GM23248 (cell line): ENCODE measurements at regions not wholly inside any gene's neighbourhood (a gene's known extent, or its start where the extent isn't known, plus 50 kb on each side); places are given as distances from the start of the nearest gene placed in this dataset.
"Not testable (repeated sequence)": the region's sequence is repeated elsewhere in the genome, so short reads cannot be mapped to it uniquely, and the experiment has no call there.

Experiments used
- DNase-seq: peaks from one replicate; pipeline ENCODE4 v3.0.0-alpha.2; 2015
- H2AFZ ChIP-seq: fragments of 200-600 bp; sonication (generic); 2 replicates; pipeline ENCODE4 v1.6.1; 2016; ENCODE audit warnings: antibody characterized with exemption
- H3F3A ChIP-seq: fragments of 200-600 bp; sonication (generic); 2 replicates; pipeline ENCODE4 v1.6.1; 2016; ENCODE audit warnings: mild to moderate bottlenecking, antibody characterized with exemption, mixed run types; ENCODE audit not compliant: insufficient read depth
- H3K27ac ChIP-seq: fragments of 200-600 bp; sonication (generic); 2 replicates; pipeline ENCODE4 v1.5.1; 2016; ENCODE audit warnings: mild to moderate bottlenecking
- H3K27me3 ChIP-seq: fragments of 200-600 bp; sonication (generic); replicated peaks from 2 replicates; pipeline ENCODE4 v1.6.1; 2016; ENCODE audit warnings: mild to moderate bottlenecking; ENCODE audit not compliant: insufficient read depth
- H3K36me3 ChIP-seq: fragments of 200-600 bp; sonication (generic); 2 replicates; pipeline ENCODE4 v1.6.1; 2016; ENCODE audit warnings: low read depth, mild to moderate bottlenecking
- H3K4me1 ChIP-seq: fragments of 200-600 bp; sonication (generic); 2 replicates; pipeline ENCODE4 v1.6.1; 2016; ENCODE audit warnings: mild to moderate bottlenecking; ENCODE audit not compliant: insufficient read depth
- H3K4me2 ChIP-seq: fragments of 200-600 bp; sonication (generic); one replicate; pipeline ENCODE4 v1.6.1; 2016; ENCODE audit warnings: mild to moderate bottlenecking; ENCODE audit not compliant: unreplicated experiment
- H3K4me3 ChIP-seq: fragments of 200-600 bp; sonication (generic); 2 replicates; pipeline ENCODE4 v1.5.1; 2016; ENCODE audit warnings: mild to moderate bottlenecking
- H3K79me2 ChIP-seq: fragments of 200-600 bp; sonication (generic); 2 replicates; pipeline ENCODE4 v1.6.1; 2016; ENCODE audit warnings: mild to moderate bottlenecking; ENCODE audit not compliant: insufficient read depth
- H3K9ac ChIP-seq: fragments of 200-600 bp; sonication (generic); 2 replicates; pipeline ENCODE4 v1.6.1; 2016; ENCODE audit warnings: mild to moderate bottlenecking
- H3K9me2 ChIP-seq: fragments of 200-600 bp; sonication (generic); 2 replicates; pipeline ENCODE4 v1.6.1; 2016; ENCODE audit warnings: mixed run types, mild to moderate bottlenecking, moderate library complexity; ENCODE audit not compliant: insufficient read depth
- H3K9me3 ChIP-seq: fragments of 200-600 bp; sonication (generic); one replicate; pipeline ENCODE4 v1.6.1; 2017; ENCODE audit warnings: low read depth
- H4K20me1 ChIP-seq: fragments of 200-600 bp; sonication (generic); 2 replicates; pipeline ENCODE4 v1.6.0; 2016; ENCODE audit not compliant: insufficient read depth
- WGBS, 2 experiments: methylation state at CpG; one replicate each; pipeline ENCODE4 v1.1.6; 2015 to 2017; ENCODE audit warnings: low lambda C conversion rate in 2 of 2, low coverage in 1 of 2; ENCODE audit errors: missing lambda C conversion rate in 2 of 2; 5-methylcytosine and 5-hydroxymethylcytosine counted together
- in situ Hi-C: fragments of 300-500 bp; cut with MboI; formaldehyde crosslinking; loops from 2 replicates; pipeline ENCODE4 v1.15.0; 2020

GRCh38 chr1:146522345-146522744 lies 293.5 kb upstream of the NOTCH2NLA start:
- H3F3A ChIP-seq, H3K27me3 ChIP-seq, H3K9ac ChIP-seq, DNase-seq, H3K79me2 ChIP-seq, H3K4me1 ChIP-seq, H3K9me3 ChIP-seq, H2AFZ ChIP-seq, H4K20me1 ChIP-seq, H3K36me3 ChIP-seq, H3K9me2 ChIP-seq, H3K4me2 ChIP-seq, in situ Hi-C loops, H3K4me3 ChIP-seq, H3K27ac ChIP-seq: not testable (repeated sequence)
- WGBS, 2 experiments = no CpG with 5 or more reads among the region's 6 CpGs

GRCh38 chr1:146521804-146522203 lies 293.0 kb upstream of the NOTCH2NLA start:
- H3K9ac ChIP-seq, H4K20me1 ChIP-seq, H3K27me3 ChIP-seq, DNase-seq, H3K36me3 ChIP-seq, H3K27ac ChIP-seq, H3K9me2 ChIP-seq, H3K79me2 ChIP-seq, H3K4me3 ChIP-seq, H3K4me1 ChIP-seq, H3K4me2 ChIP-seq, in situ Hi-C loops, H3K9me3 ChIP-seq, H3F3A ChIP-seq, H2AFZ ChIP-seq: not testable (repeated sequence)
- no CpG with 5 or more reads among the region's 2 CpGs for WGBS, 2 experiments

- H2AFZ ChIP-seq, H3K9ac ChIP-seq, H3K27me3 ChIP-seq, H3K36me3 ChIP-seq, H3K9me3 ChIP-seq, in situ Hi-C loops, H3K4me1 ChIP-seq, H4K20me1 ChIP-seq, H3K27ac ChIP-seq, H3K9me2 ChIP-seq, H3K4me2 ChIP-seq, DNase-seq, H3F3A ChIP-seq, H3K4me3 ChIP-seq, H3K79me2 ChIP-seq: not testable (repeated sequence)
- no CpG with 5 or more reads among the region's 4 CpGs for WGBS, 2 experiments
Measured at GRCh38 chr1:146513754-146514153, 284.9 kb upstream of the NOTCH2NLA start.

GRCh38 chr1:146511047-146511777 lies 282.4 kb upstream of the NOTCH2NLA start:
- H3F3A ChIP-seq, H3K36me3 ChIP-seq, DNase-seq, H3K27me3 ChIP-seq, H4K20me1 ChIP-seq, H3K27ac ChIP-seq, H3K9me2 ChIP-seq, H3K4me1 ChIP-seq, H3K4me3 ChIP-seq, H3K9me3 ChIP-seq, H3K4me2 ChIP-seq, H3K79me2 ChIP-seq, H3K9ac ChIP-seq, H2AFZ ChIP-seq, in situ Hi-C loops: not testable (repeated sequence)
- WGBS, 2 experiments = 90 to 100% methylated on average over 2 of the region's 7 CpGs

- in situ Hi-C loops, H2AFZ ChIP-seq, DNase-seq, H3K36me3 ChIP-seq, H3K4me2 ChIP-seq, H3K4me3 ChIP-seq, H3K27ac ChIP-seq, H3K27me3 ChIP-seq, H3K9me2 ChIP-seq, H3K4me1 ChIP-seq, H3K79me2 ChIP-seq, H3F3A ChIP-seq, H3K9me3 ChIP-seq, H3K9ac ChIP-seq, H4K20me1 ChIP-seq: not testable (repeated sequence)
- no CpG with 5 or more reads among the region's 4 CpGs for WGBS, 2 experiments
Measured at GRCh38 chr1:146510248-146510983, 281.6 kb upstream of the NOTCH2NLA start.

GRCh38 chr1:146504121-146504520 lies 275.3 kb upstream of the NOTCH2NLA start:
- H3K36me3 ChIP-seq, H3K4me3 ChIP-seq, H3K27ac ChIP-seq, H3K4me1 ChIP-seq, H3K9ac ChIP-seq, DNase-seq, H3K79me2 ChIP-seq, H3K4me2 ChIP-seq, H2AFZ ChIP-seq, H3K9me3 ChIP-seq, H3K9me2 ChIP-seq, in situ Hi-C loops, H3F3A ChIP-seq, H3K27me3 ChIP-seq, H4K20me1 ChIP-seq: not testable (repeated sequence)
- 80 to 88% methylated on average over 1 to 3 of the region's 4 CpGs for WGBS, 2 experiments

GRCh38 chr1:146487555-146487954 lies 258.7 kb upstream of the NOTCH2NLA start:
- H3K4me3 ChIP-seq, DNase-seq, H3K9me3 ChIP-seq, H3K4me1 ChIP-seq, H4K20me1 ChIP-seq, H3K4me2 ChIP-seq, H3K79me2 ChIP-seq, H3F3A ChIP-seq, H2AFZ ChIP-seq, H3K27me3 ChIP-seq, H3K36me3 ChIP-seq, H3K9ac ChIP-seq, H3K9me2 ChIP-seq, in situ Hi-C loops, H3K27ac ChIP-seq: not testable (repeated sequence)
- no CpG with 5 or more reads among the region's 6 CpGs for WGBS, 2 experiments
